Ovary (tissue), 7 donors: ENCODE measurements at regions not wholly inside any gene's neighbourhood (a gene's known extent, or its start where the extent isn't known, plus 50 kb on each side); places are given as distances from the start of the nearest gene placed in this dataset.

ENCODE experiments used
- DNase-seq, 5 donors: peaks; one replicate each; pipeline ENCODE4 v3.0.0-alpha.2; 2019 to 2020
- H3K27ac ChIP-seq, 2 donors: fragments of 200-600 bp; one replicate each; pipeline versions ENCODE4 v1.5.1 to v1.8.0; 2019 to 2022
- H3K27me3 ChIP-seq: fragments of 200-600 bp; one replicate; pipeline ENCODE4 v1.8.0; 2022
- H3K36me3 ChIP-seq: fragments of 200-600 bp; sonication (generic); one replicate; pipeline ENCODE4 v1.5.1; 2019
- H3K4me1 ChIP-seq: one replicate; pipeline ENCODE4 v1.8.1; 2013; ENCODE audit warnings: mild to moderate bottlenecking, moderate library complexity; ENCODE audit not compliant: insufficient read depth
- H3K4me3 ChIP-seq: fragments of 200-600 bp; sonication (generic); one replicate; pipeline ENCODE4 v1.5.1; 2017
- H3K9me3 ChIP-seq, 2 donors: fragments of 200-600 bp in 1 of 2; sonication (generic) in 1 of 2; one replicate each; pipeline versions ENCODE4 v1.5.1 to v1.8.1; 2013 to 2019; ENCODE audit warnings: mild to moderate bottlenecking in 1 of 2, moderate library complexity in 1 of 2
- EP300 ChIP-seq: sonication (generic); formaldehyde crosslinking; IDR thresholded peaks from one replicate; pipeline ENCODE4 v1.6.1; 2017; ENCODE audit warnings: antibody characterized with exemption
- POLR2A ChIP-seq: fragments of 450-650 bp; IDR thresholded peaks from one replicate; pipeline ENCODE4 v1.6.1; 2017; ENCODE audit warnings: antibody characterized with exemption, mild to moderate bottlenecking, moderate library complexity
- WGBS, 3 donors: extraction: QIAGEN DNeasy Blood & Tissue Kit in 1 of 3; methylation state at CpG; one replicate each; pipeline versions ENCODE4 v1.1.5 to v1.1.7; 2013 to 2017; 5-methylcytosine and 5-hydroxymethylcytosine counted together
- intact Hi-C, 4 donors: fragments of 100-400 bp; cut with DNase I; formaldehyde crosslinking; loops; one replicate each; pipeline versions ENCODE4 v1.11.0 to v1.15.1; 2022 to 2023
- TF ChIP-seq, protein P1 (sequence below), 3 donors: fragments of 450-650 bp in 2 of 3; fragments of 200-600 bp in 1 of 3; IDR thresholded peaks; one replicate each; pipeline versions ENCODE4 v1.5.1 to v1.8.0; 2016 to 2022; ENCODE audit warnings: antibody characterized with exemption in 3 of 3, mild to moderate bottlenecking in 1 of 3
- donor health status: DM: no; HTN: no; CAD: no; lungs with moderate emphysema.
- donor health status: DM: no; HTN: no; CAD: no.
- donor health status: Bipolar disorder and iron deficiency.
- donor health status: DM: no; HTN: no; CAD: no.
- donor health status: DM: yes; HTN: yes; CAD: no.

DNA sequence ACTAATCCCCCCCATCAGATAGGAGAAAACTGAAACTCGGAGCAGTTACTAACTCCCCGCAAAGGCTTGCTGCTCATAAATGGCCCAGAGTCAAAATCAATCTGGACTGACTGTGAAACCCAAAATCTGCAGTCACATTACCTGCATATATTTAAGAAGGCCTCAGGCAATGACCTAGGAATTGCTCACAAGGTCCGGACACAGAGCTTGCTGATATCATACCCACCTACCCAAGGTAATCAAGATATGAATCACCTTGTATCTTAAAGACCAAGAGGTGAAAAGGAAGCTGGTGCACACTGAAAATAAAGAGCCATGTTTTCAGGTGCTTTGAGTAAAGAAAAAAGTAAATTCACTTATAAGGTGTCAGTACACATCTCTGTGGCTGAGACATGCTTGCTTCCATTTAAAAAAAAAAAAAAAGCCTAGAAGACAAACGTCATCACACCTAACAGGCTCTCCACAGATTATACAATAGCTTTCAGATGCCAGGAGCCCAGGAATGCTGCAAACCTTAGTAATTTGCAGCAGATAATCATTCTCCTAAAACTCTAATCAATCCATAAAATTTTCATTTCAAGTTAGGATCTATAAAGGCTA lies 195.4 kb downstream of the ZEB2 start:
- TF ChIP-seq, protein P1, sequence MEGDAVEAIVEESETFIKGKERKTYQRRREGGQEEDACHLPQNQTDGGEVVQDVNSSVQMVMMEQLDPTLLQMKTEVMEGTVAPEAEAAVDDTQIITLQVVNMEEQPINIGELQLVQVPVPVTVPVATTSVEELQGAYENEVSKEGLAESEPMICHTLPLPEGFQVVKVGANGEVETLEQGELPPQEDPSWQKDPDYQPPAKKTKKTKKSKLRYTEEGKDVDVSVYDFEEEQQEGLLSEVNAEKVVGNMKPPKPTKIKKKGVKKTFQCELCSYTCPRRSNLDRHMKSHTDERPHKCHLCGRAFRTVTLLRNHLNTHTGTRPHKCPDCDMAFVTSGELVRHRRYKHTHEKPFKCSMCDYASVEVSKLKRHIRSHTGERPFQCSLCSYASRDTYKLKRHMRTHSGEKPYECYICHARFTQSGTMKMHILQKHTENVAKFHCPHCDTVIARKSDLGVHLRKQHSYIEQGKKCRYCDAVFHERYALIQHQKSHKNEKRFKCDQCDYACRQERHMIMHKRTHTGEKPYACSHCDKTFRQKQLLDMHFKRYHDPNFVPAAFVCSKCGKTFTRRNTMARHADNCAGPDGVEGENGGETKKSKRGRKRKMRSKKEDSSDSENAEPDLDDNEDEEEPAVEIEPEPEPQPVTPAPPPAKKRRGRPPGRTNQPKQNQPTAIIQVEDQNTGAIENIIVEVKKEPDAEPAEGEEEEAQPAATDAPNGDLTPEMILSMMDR (IDR thresholded peaks at IDR 0.05) = no peak
- TF ChIP-seq POLR2A (no peak), EP300 (no peak)
- no peak for DNase-seq
- 91 to 95% (median 93%) methylated on average over 4 of the region's 4 CpGs for WGBS, 3 donors
- no peaks in the 10 kb centered on the region for H3K9me3 ChIP-seq
- H3K27me3 ChIP-seq = no peaks in the 10 kb centered on the region
- no peak overlapping the region for H3K4me3 ChIP-seq
- no peak overlapping the region for H3K27ac ChIP-seq
- peaks cover 2% of the 10 kb centered on the region for H3K4me1 ChIP-seq
- no peaks in the 10 kb centered on the region for H3K36me3 ChIP-seq
- intact Hi-C loops = no loop called here

GRCh38 chr2:144323946-144324345 lies 196.0 kb downstream of the ZEB2 start:
- 95 to 98% (median 97%) methylated on average over 2 of the region's 2 CpGs for WGBS, 3 donors
- no peak overlapping the region for H3K4me3 ChIP-seq
- H3K9me3 ChIP-seq = no peaks in the 10 kb centered on the region
- no peaks in the 10 kb centered on the region for H3K27me3 ChIP-seq
- peaks cover 2% of the 10 kb centered on the region for H3K4me1 ChIP-seq
- no peak for DNase-seq
- no peaks in the 10 kb centered on the region for H3K36me3 ChIP-seq
- intact Hi-C loops = no loop called here
- H3K27ac ChIP-seq = no peak overlapping the region
- TF ChIP-seq, protein P1 (IDR thresholded peaks at IDR 0.05) = no peak
- no peak for TF ChIP-seq EP300
- TF ChIP-seq POLR2A = no peak

DNA sequence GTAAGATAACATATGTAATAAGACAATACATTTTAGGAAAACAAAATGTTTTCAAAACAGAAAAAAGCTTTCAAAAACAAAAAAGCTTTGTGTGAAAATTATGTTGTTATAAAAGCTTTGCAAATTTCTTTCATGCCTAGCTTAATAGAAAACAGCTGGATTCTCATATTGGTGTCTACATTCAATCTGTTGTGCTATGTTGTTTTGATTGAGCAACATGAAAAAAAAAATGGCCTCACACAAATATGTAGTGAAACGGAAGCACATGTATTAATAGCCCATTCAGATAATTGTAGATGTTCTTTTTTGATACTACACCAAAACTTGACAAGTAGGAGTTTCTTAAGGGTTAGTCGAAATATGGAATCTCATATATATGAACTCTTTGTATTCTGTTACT lies 197.5 kb downstream of the ZEB2 start:
- H3K27me3 ChIP-seq = no peaks in the 10 kb centered on the region
- 59 to 65% (median 63%) methylated on average over 2 of the region's 2 CpGs for WGBS, 3 donors
- no peaks in the 10 kb centered on the region for H3K9me3 ChIP-seq
- DNase-seq = no peak
- H3K4me3 ChIP-seq = no peak overlapping the region
- no peak overlapping the region for H3K27ac ChIP-seq
- intact Hi-C loops = no loop called here
- H3K4me1 ChIP-seq = peaks cover 2% of the 10 kb centered on the region
- TF ChIP-seq, protein P1 (IDR thresholded peaks at IDR 0.05) = no peak
- no peak for TF ChIP-seq POLR2A
- TF ChIP-seq EP300 = no peak
- no peaks in the 10 kb centered on the region for H3K36me3 ChIP-seq

DNA sequence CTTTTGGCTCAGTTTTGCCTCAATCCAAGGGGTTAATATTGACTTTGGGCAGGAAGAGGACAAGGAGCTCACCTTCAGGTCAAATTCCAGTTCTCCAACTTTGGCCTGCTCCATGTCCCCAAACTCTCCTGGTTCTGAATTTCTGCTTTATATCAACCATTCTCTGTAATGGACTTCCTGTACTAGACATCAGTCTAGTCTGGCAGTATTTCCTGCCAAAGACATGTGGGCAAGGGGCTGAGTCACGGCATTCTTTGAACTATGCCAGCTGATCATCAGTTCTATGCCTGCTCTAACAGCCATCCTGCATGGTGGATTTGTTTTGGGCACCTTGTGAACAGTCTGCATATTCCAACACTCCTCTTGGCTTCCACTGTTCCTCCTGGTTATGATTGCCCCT lies 199.4 kb downstream of the ZEB2 start:
- Histone ChIP-seq H3K9me3 (no peaks in the 10 kb centered on the region), H3K36me3 (no peaks in the 10 kb centered on the region), H3K27me3 (no peaks in the 10 kb centered on the region), H3K4me1 (peaks cover 2% of the 10 kb centered on the region), H3K4me3 (no peak overlapping the region), H3K27ac (no peak overlapping the region)
- intact Hi-C loops = no loop called here
- no peak for DNase-seq
- 89 to 93% (median 89%) methylated on average over 1 of the region's 1 CpG for WGBS, 3 donors
- TF ChIP-seq EP300 = no peak
- TF ChIP-seq, protein P1 (IDR thresholded peaks at IDR 0.05) = no peak
- no peak for TF ChIP-seq POLR2A
